ENCODE measurements at regions not wholly inside any gene's neighbourhood (a gene's known extent, or its start where the extent isn't known, plus 50 kb on each side); places are given as distances from the start of the nearest gene placed in this dataset.

DNA sequence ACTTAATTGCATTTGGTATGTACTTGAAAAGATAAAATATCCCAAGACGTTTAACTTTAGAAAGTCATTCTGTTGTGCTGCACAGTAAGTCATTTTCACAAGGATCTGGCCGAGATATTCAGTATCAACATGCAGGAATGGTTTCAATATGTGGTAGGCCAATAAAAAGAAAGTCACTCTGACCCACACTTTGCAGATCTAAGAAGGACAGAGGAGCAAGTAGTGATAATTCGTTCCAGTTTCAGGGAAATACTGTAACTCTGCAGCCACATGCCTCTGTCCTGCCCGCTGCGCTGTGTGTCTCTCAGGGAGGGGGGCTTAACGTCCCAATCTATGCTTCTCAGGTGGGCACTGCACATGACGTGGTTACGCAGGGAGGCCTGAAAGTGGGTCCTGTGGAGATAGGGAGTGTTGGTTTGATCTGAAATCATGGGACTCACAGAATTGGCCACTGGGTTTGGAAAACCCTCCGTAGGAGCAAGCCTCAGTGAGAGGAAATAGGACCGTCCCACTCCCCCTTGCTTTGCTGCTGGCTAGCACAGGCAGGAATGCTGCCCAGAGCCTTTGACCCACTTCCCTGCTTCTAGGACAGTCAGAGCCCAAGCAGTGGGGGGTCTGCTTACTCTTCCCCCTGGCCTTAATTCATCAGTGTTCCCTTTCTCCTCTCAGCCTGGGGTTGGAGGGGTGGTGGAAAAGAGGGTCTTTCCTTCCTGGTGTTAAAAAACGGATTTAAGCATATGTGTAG, 314.7 kb upstream of the SPRED2 start:
- Histone ChIP-seq H3K9me3 (ENCODE audit: control insufficient read depth in 2 of 2, low read length in 2 of 2) (no peaks in the 10 kb centered on the region), H3K27ac (ENCODE audit: insufficient read depth, low read length, poor library complexity, severe bottlenecking) (no peak overlapping the region), H3K4me1 (ENCODE audit: control insufficient read depth, insufficient read depth, low read length, poor library complexity, severe bottlenecking) (no peaks in the 10 kb centered on the region), H3K4me3 (ENCODE audit: low read depth, low read length) (no peak overlapping the region), H3K36me3 (ENCODE audit: control insufficient read depth, insufficient read depth, low read length) (no peaks in the 10 kb centered on the region), H3K27me3 (ENCODE audit: control insufficient read depth, insufficient read depth, low read length) (no peaks in the 10 kb centered on the region)
- no peaks in the 10 kb centered on the region for H3K36me3 Mint-ChIP-seq
- peaks cover 20% of the 10 kb centered on the region for H3K27me3 Mint-ChIP-seq
- no peak overlapping the region for H3K4me3 Mint-ChIP-seq
- H3K4me1 Mint-ChIP-seq, result no peaks in the 10 kb centered on the region
- no peak for ATAC-seq (ENCODE audit: low read depth in 2 of 2)
- no peak overlapping the region for H3K27ac Mint-ChIP-seq
- DNase-seq, result no peak
- H3K9me3 Mint-ChIP-seq, result peaks cover 0 to 2% (median 0%) of the 10 kb centered on the region in 7 donors

DNA sequence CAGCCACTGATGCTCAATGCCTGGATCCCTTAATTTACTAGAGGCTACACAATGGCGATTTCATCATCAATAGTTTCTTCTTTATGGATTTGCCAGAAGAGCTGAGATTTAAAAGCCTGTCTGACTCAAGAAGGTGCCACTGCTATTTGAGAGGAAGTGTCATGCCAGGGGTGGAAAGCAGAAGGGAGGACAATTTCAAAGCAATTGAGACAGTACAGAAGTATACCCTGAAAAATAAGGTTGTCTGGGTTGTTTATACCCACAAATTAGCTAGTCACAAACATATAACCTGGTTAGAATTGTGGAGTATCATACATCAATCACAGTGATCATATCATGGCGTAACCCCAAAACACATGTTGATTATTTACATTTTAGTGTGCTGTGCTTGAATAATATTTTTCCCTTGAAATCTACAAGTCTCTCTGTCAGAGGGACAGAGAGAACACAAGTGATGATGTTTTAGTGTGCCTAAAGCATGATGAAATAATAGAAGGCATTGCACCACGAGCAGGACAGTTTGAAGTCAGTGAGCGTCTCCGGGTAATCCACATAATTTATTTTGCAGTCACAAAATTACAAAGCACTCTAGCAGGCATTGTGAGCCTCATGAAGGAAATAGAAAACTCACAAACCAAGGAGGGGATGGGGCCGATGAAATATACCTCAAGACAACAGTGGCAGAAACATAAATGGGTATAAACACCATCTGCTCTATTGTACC, 312.2 kb upstream of the SPRED2 start:
- peaks cover 0 to 2% (median 1%) of the 10 kb centered on the region in 7 donors for H3K9me3 Mint-ChIP-seq
- Histone ChIP-seq H3K9me3 (ENCODE audit: control insufficient read depth in 2 of 2, low read length in 2 of 2) (no peaks in the 10 kb centered on the region), H3K4me3 (ENCODE audit: low read depth, low read length) (no peak overlapping the region), H3K27me3 (ENCODE audit: control insufficient read depth, insufficient read depth, low read length) (no peaks in the 10 kb centered on the region), H3K4me1 (ENCODE audit: control insufficient read depth, insufficient read depth, low read length, poor library complexity, severe bottlenecking) (no peaks in the 10 kb centered on the region), H3K36me3 (ENCODE audit: control insufficient read depth, insufficient read depth, low read length) (no peaks in the 10 kb centered on the region), H3K27ac (ENCODE audit: insufficient read depth, low read length, poor library complexity, severe bottlenecking) (no peak overlapping the region)
- H3K4me1 Mint-ChIP-seq, result no peaks in the 10 kb centered on the region
- H3K36me3 Mint-ChIP-seq, result no peaks in the 10 kb centered on the region
- H3K4me3 Mint-ChIP-seq, result no peak overlapping the region
- no peak overlapping the region for H3K27ac Mint-ChIP-seq
- ATAC-seq (ENCODE audit: low read depth in 2 of 2), result no peak
- DNase-seq, result no peak
- H3K27me3 Mint-ChIP-seq, result peaks cover 26% of the 10 kb centered on the region

DNA sequence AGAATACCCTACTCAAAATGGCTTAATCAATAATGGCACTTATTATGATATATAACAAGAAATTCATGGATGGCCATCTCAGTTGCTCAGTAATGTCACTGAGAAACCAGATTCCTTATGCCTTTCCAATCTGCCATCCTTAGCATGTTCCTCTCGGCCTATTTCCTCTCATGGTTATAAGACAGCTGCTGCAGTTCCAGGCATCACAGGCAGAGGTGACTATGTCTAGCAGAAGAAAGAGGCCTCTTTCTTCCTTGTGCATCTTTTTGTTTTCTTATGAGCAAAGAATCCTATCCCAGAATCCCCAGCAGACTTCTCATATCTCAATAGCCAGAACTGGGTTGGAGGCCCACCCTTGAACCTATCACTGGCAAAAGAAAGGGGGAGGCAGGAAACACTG, 310.6 kb upstream of the SPRED2 start:
- no peaks in the 10 kb centered on the region for H3K36me3 ChIP-seq (ENCODE audit: control insufficient read depth, insufficient read depth, low read length)
- H3K9me3 Mint-ChIP-seq, result peaks cover 0 to 2% (median 0%) of the 10 kb centered on the region in 7 donors
- H3K4me3 ChIP-seq (ENCODE audit: low read depth, low read length), result no peak overlapping the region
- no peaks in the 10 kb centered on the region for H3K9me3 ChIP-seq (ENCODE audit: control insufficient read depth in 2 of 2, low read length in 2 of 2)
- H3K36me3 Mint-ChIP-seq, result no peaks in the 10 kb centered on the region
- H3K27me3 Mint-ChIP-seq, result peaks cover 26% of the 10 kb centered on the region
- H3K27ac ChIP-seq (ENCODE audit: insufficient read depth, low read length, poor library complexity, severe bottlenecking), result no peak overlapping the region
- no peaks in the 10 kb centered on the region for H3K4me1 Mint-ChIP-seq
- ATAC-seq (ENCODE audit: low read depth in 2 of 2), result no peak
- H3K4me1 ChIP-seq (ENCODE audit: control insufficient read depth, insufficient read depth, low read length, poor library complexity, severe bottlenecking), result no peaks in the 10 kb centered on the region
- H3K27ac Mint-ChIP-seq, result no peak overlapping the region
- H3K27me3 ChIP-seq (ENCODE audit: control insufficient read depth, insufficient read depth, low read length), result no peaks in the 10 kb centered on the region
- H3K4me3 Mint-ChIP-seq, result no peak overlapping the region
- DNase-seq, result no peak

DNA sequence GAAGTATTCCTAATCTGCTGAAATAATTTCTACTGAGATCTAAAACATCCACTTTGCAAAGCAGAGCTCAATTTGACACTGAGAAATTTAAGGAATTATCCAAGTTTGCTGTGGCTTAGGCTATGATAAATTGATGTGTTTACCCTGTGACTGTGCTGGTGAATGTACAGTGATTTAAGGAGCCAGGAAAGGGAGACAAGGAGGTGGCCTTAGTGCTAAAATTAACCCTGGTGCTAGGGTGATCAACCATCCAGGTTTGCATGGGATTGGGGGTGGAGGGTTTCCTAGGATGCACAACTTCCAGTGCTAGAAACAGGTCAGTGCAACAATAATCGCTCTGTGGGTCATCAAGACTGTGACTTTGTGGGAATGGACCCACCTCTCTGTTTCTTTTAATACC, 307.5 kb upstream of the SPRED2 start:
- Mint-ChIP-seq H3K4me3 (no peak overlapping the region), H3K4me1 (no peaks in the 10 kb centered on the region), H3K27ac (no peak overlapping the region), H3K27me3 (peaks cover 14% of the 10 kb centered on the region), H3K9me3 (peaks cover 0 to 6% (median 0%) of the 10 kb centered on the region in 7 donors), H3K36me3 (no peaks in the 10 kb centered on the region)
- Histone ChIP-seq H3K27me3 (ENCODE audit: control insufficient read depth, insufficient read depth, low read length) (no peaks in the 10 kb centered on the region), H3K4me3 (ENCODE audit: low read depth, low read length) (no peak overlapping the region), H3K4me1 (ENCODE audit: control insufficient read depth, insufficient read depth, low read length, poor library complexity, severe bottlenecking) (no peaks in the 10 kb centered on the region), H3K36me3 (ENCODE audit: control insufficient read depth, insufficient read depth, low read length) (no peaks in the 10 kb centered on the region), H3K9me3 (ENCODE audit: control insufficient read depth in 2 of 2, low read length in 2 of 2) (no peaks in the 10 kb centered on the region), H3K27ac (ENCODE audit: insufficient read depth, low read length, poor library complexity, severe bottlenecking) (no peak overlapping the region)
- DNase-seq (no peak), ATAC-seq (ENCODE audit: low read depth in 2 of 2) (no peak)

DNA sequence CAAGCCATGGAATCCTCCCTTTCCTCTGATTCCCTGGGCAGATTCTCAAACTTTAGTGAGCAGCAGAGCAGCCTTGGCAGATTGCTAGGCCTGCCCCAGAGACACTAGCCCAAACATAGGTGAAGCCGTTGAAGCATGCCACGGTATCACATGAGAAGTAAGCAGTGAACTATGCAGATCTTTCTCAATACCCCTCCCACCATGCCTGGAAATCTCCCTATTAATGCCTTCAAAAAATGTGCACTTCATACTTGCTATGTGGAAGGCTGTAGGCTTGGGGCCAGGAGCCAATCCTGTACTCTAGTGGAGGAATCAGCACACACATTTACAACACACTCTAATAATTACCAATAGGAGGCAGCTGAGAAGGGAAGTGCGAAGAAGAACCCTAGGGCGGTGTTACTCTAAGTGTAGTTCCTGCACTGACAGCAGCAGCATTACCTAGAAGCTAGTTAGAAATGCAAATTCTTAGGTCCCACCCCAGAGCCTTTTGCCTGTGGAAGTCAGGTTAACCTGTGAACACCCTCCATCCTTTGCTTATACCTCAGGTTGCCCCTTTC, 305.1 kb upstream of the SPRED2 start:
- Histone ChIP-seq H3K27me3 (ENCODE audit: control insufficient read depth, insufficient read depth, low read length) (no peaks in the 10 kb centered on the region), H3K27ac (ENCODE audit: insufficient read depth, low read length, poor library complexity, severe bottlenecking) (no peak overlapping the region), H3K4me1 (ENCODE audit: control insufficient read depth, insufficient read depth, low read length, poor library complexity, severe bottlenecking) (no peaks in the 10 kb centered on the region), H3K4me3 (ENCODE audit: low read depth, low read length) (no peak overlapping the region), H3K36me3 (ENCODE audit: control insufficient read depth, insufficient read depth, low read length) (no peaks in the 10 kb centered on the region), H3K9me3 (ENCODE audit: control insufficient read depth in 2 of 2, low read length in 2 of 2) (no peaks in the 10 kb centered on the region)
- Mint-ChIP-seq H3K9me3 (peaks cover 0 to 7% (median 0%) of the 10 kb centered on the region in 7 donors), H3K4me1 (no peaks in the 10 kb centered on the region), H3K27me3 (peaks cover 10% of the 10 kb centered on the region), H3K27ac (no peak overlapping the region), H3K4me3 (no peak overlapping the region), H3K36me3 (no peaks in the 10 kb centered on the region)
- no peak for DNase-seq
- ATAC-seq (ENCODE audit: low read depth in 2 of 2), result no peak

DNA sequence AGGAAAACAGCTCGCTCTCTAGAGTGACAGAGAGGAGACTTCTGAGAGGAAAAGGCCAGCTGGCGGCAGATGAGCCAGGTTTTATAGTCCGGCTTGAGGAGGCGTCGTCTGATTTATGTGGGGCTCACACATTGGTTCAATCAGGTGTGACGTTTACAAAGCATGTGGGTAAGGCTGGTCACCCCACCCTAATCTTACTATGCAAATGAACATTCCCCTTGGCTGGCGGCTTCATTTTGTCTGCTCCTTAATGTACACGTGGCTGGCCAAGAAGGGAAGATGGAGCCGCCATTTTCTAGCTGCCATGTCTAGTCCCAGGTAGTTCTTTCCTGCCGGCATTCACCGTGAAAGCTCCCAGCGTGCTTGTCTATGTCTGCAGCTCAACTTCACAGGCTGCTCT, 299.1 kb upstream of the SPRED2 start:
- H3K4me3 Mint-ChIP-seq, result no peak overlapping the region
- no peak overlapping the region for H3K27ac Mint-ChIP-seq
- DNase-seq (no peak), ATAC-seq (ENCODE audit: low read depth in 2 of 2) (no peak)
- H3K27me3 Mint-ChIP-seq, result no peaks in the 10 kb centered on the region
- Histone ChIP-seq H3K36me3 (ENCODE audit: control insufficient read depth, insufficient read depth, low read length) (no peaks in the 10 kb centered on the region), H3K4me1 (ENCODE audit: control insufficient read depth, insufficient read depth, low read length, poor library complexity, severe bottlenecking) (no peaks in the 10 kb centered on the region), H3K4me3 (ENCODE audit: low read depth, low read length) (no peak overlapping the region), H3K27me3 (ENCODE audit: control insufficient read depth, insufficient read depth, low read length) (no peaks in the 10 kb centered on the region), H3K27ac (ENCODE audit: insufficient read depth, low read length, poor library complexity, severe bottlenecking) (no peak overlapping the region), H3K9me3 (ENCODE audit: control insufficient read depth in 2 of 2, low read length in 2 of 2) (no peaks in the 10 kb centered on the region)
- peaks cover 0 to 5% (median 1%) of the 10 kb centered on the region in 7 donors for H3K9me3 Mint-ChIP-seq
- no peaks in the 10 kb centered on the region for H3K4me1 Mint-ChIP-seq
- no peaks in the 10 kb centered on the region for H3K36me3 Mint-ChIP-seq

DNA sequence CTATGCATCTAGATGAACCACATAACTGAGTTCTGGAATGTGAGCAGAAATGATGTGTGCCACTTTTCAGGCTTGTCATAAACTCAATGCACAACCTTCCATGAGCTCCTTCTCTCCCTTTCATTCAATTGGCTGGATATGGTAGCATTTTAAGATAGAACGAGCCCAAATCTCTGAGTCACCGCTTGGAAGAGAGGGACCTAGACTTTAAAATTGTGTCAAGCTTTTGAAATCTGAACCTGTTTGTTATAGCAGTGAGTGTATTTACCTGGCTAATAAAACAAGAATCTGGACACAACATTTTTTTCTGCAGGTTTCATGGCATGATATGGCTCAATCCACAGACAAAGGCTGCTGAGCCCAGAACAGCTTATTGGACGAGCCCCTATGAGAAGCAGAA, 297.8 kb upstream of the SPRED2 start:
- Histone ChIP-seq H3K27ac (ENCODE audit: insufficient read depth, low read length, poor library complexity, severe bottlenecking) (no peak overlapping the region), H3K27me3 (ENCODE audit: control insufficient read depth, insufficient read depth, low read length) (no peaks in the 10 kb centered on the region), H3K9me3 (ENCODE audit: control insufficient read depth in 2 of 2, low read length in 2 of 2) (no peaks in the 10 kb centered on the region), H3K36me3 (ENCODE audit: control insufficient read depth, insufficient read depth, low read length) (no peaks in the 10 kb centered on the region), H3K4me3 (ENCODE audit: low read depth, low read length) (no peak overlapping the region), H3K4me1 (ENCODE audit: control insufficient read depth, insufficient read depth, low read length, poor library complexity, severe bottlenecking) (no peaks in the 10 kb centered on the region)
- Mint-ChIP-seq H3K4me1 (no peaks in the 10 kb centered on the region), H3K27ac (no peak overlapping the region), H3K4me3 (no peak overlapping the region), H3K36me3 (no peaks in the 10 kb centered on the region), H3K27me3 (no peaks in the 10 kb centered on the region), H3K9me3 (peaks cover 0 to 5% (median 4%) of the 10 kb centered on the region in 7 donors)
- DNase-seq (no peak), ATAC-seq (ENCODE audit: low read depth in 2 of 2) (no peak)
